ENCODE measurements at regions not wholly inside any gene's neighbourhood (a gene's known extent, or its start where the extent isn't known, plus 50 kb on each side); places are given as distances from the start of the nearest gene placed in this dataset.

GRCh38 chr9:30015073-30015472, 2369.4 kb upstream of the ACO1 start:
- dilution Hi-C loops (cut with HindIII; ENCODE audit: low sequenced_read_pairs, unreplicated experiment) (no loop called here), intact Hi-C loops (cut with micrococcal nuclease) (no loop called here), in situ Hi-C loops (cut with MboI; ENCODE audit: low sequenced_read_pairs) (no loop called here)
- Histone ChIP-seq H2BK5ac (ENCODE audit: low read depth, low read length, poor library complexity, severe bottlenecking) (no peak overlapping the region), H4K20me1 (ENCODE audit: insufficient read depth, low read length) (no peaks in the 10 kb centered on the region), H3K4me1 (ENCODE audit: control insufficient read depth, insufficient read depth, low read length) (no peaks in the 10 kb centered on the region), H3K27ac (ENCODE audit: insufficient read depth, low read length) (no peak overlapping the region), H2BK15ac (ENCODE audit: low read depth, low read length) (no peak overlapping the region), H3K79me1 (ENCODE audit: low read depth in 1 of 2, low read length in 2 of 2) (no peaks in the 10 kb centered on the region), H3K27me3 (ENCODE audit: control insufficient read depth, insufficient read depth, low read length) (no peaks in the 10 kb centered on the region), H4K5ac (ENCODE audit: low read depth, low read length) (no peak overlapping the region), H3K23ac (ENCODE audit: low read depth, low read length) (no peak overlapping the region), H3K9ac (ENCODE audit: low read depth, low read length) (no peak overlapping the region), H3K9me3 (ENCODE audit: control insufficient read depth, insufficient read depth, low read length) (no peaks in the 10 kb centered on the region), H4K91ac (ENCODE audit: insufficient read depth, low read depth, low read length) (no peak overlapping the region), H2AK9ac (replicated peaks; ENCODE audit: low read depth, low read length, poor library complexity) (no peak overlapping the region), H2BK20ac (ENCODE audit: low read depth, low read length) (no peak overlapping the region), H3K18ac (ENCODE audit: low read depth, low read length) (no peak overlapping the region), H3K4ac (ENCODE audit: low read depth, low read length) (no peak overlapping the region), H3K36me3 (ENCODE audit: control insufficient read depth, insufficient read depth, low read length) (no peaks in the 10 kb centered on the region), H3K56ac (ENCODE audit: extremely low read depth, insufficient read depth, low read length) (no peak overlapping the region), H2BK120ac (ENCODE audit: low read depth, low read length) (no peak overlapping the region), H2AFZ (replicated peaks; ENCODE audit: low read length, poor library complexity) (no peak overlapping the region), H4K8ac (ENCODE audit: low read depth in 2 of 2, low read length in 2 of 2) (no peak overlapping the region), H3K4me2 (ENCODE audit: low read depth, low read length) (no peak overlapping the region), H2AK5ac (ENCODE audit: low read depth, low read length) (no peak overlapping the region), H3K14ac (replicated peaks; ENCODE audit: low read depth, low read length) (no peak overlapping the region), H3K4me3 (ENCODE audit: insufficient read depth, low read depth, low read length) (no peak overlapping the region), H3K9me1 (ENCODE audit: insufficient read depth, low read length) (no peaks in the 10 kb centered on the region)
- no CpG with 5 or more reads among the region's 4 CpGs for WGBS, 2 experiments (ENCODE audit: extremely low coverage in 2 of 2, insufficient read length in 1 of 2)
- ChIA-PET POLR2A (ENCODE audit: unreplicated experiment) (no interaction called here), CTCF (no interaction called here)
- no peak for DNase-seq
- no peak for ATAC-seq (ENCODE audit: low read depth)
- TF ChIP-seq RAD21 (IDR thresholded peaks at IDR 0.05; ENCODE audit: low read length), result no peak
- BruUV-seq (replicated peaks), result no TSS peak
